GM10266 (cell line): ENCODE measurements at regions not wholly inside any gene's neighbourhood (a gene's known extent, or its start where the extent isn't known, plus 50 kb on each side); places are given as distances from the start of the nearest gene placed in this dataset.

Experiments used
- DNase-seq: peaks from one replicate; pipeline ENCODE4 v3.0.0; 2012; ENCODE audit errors: extremely low spot score
- CTCF ChIP-seq: IDR thresholded peaks from 2 replicates; pipeline ENCODE4 v1.5.1; 2012; ENCODE audit warnings: mild to moderate bottlenecking, low read depth; ENCODE audit not compliant: control insufficient read depth, insufficient read depth; ENCODE audit errors: missing control alignments

GRCh38 chr13:32910530-32910929 is 105.7 kb upstream of the KL start:
- no peak for TF ChIP-seq CTCF
- no peak for DNase-seq

GRCh38 chr13:32911506-32911905 is 104.7 kb upstream of the KL start:
- DNase-seq: peak; percentile 56
- peak; percentile 58 for TF ChIP-seq CTCF

GRCh38 chr13:32914686-32915085 is 101.5 kb upstream of the KL start:
- no peak for TF ChIP-seq CTCF
- no peak for DNase-seq

GRCh38 chr13:32917504-32917903 is 98.7 kb upstream of the KL start:
- TF ChIP-seq CTCF: no peak
- DNase-seq: no peak

- no peak for DNase-seq
- no peak for TF ChIP-seq CTCF
Measured at GRCh38 chr13:32923725-32924124, 92.5 kb upstream of the KL start.

GRCh38 chr13:32924886-32925285 is 91.3 kb upstream of the KL start:
- DNase-seq: no peak
- no peak for TF ChIP-seq CTCF

GRCh38 chr13:32925506-32925905 is 90.7 kb upstream of the KL start:
- no peak for DNase-seq
- TF ChIP-seq CTCF: no peak
